Lower leg skin (tissue), 3 donors: ENCODE measurements at regions not wholly inside any gene's neighbourhood (a gene's known extent, or its start where the extent isn't known, plus 50 kb on each side); places are given as distances from the start of the nearest gene placed in this dataset.

Experiments used
- POLR2A ChIP-seq, 2 donors: fragments of 450-650 bp; IDR thresholded peaks; one replicate each; pipeline ENCODE4 v1.6.1; 2016 to 2017; ENCODE audit warnings: antibody characterized with exemption in 2 of 2, mild to moderate bottlenecking in 1 of 2, moderate library complexity in 1 of 2
- TF ChIP-seq, protein P1 (sequence below), 3 donors: fragments of 450-650 bp; IDR thresholded peaks; one replicate each; pipeline ENCODE4 v1.5.1; 2016; ENCODE audit warnings: antibody characterized with exemption in 3 of 3, mild to moderate bottlenecking in 3 of 3, moderate library complexity in 2 of 3

DNA sequence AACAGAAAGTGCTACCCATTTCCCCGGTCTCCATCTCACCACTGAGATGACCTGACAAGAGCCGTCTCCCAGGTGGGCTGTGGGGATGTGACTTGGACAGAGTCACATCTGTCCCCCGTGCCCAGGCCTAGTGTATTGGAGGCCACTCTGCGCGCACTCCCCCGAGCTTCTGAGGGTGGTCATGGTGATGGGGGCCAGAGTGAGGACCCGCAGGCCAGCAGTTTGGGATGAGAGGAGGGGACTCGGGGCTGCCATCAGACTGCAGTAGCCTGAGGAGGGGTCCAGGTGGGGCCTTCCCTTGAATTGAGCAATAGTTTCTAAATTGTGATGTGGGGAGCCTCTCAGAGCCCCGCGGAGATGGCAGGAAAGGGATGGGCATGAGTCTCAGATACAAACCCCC lies 852.6 kb downstream of the TBC1D22A start:
- TF ChIP-seq, protein P1, sequence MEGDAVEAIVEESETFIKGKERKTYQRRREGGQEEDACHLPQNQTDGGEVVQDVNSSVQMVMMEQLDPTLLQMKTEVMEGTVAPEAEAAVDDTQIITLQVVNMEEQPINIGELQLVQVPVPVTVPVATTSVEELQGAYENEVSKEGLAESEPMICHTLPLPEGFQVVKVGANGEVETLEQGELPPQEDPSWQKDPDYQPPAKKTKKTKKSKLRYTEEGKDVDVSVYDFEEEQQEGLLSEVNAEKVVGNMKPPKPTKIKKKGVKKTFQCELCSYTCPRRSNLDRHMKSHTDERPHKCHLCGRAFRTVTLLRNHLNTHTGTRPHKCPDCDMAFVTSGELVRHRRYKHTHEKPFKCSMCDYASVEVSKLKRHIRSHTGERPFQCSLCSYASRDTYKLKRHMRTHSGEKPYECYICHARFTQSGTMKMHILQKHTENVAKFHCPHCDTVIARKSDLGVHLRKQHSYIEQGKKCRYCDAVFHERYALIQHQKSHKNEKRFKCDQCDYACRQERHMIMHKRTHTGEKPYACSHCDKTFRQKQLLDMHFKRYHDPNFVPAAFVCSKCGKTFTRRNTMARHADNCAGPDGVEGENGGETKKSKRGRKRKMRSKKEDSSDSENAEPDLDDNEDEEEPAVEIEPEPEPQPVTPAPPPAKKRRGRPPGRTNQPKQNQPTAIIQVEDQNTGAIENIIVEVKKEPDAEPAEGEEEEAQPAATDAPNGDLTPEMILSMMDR (IDR thresholded peaks at IDR 0.05), result no peak
- no peak for TF ChIP-seq POLR2A (IDR thresholded peaks at IDR 0.05)
